SH-SY5Y (cell line): ENCODE measurements at regions not wholly inside any gene's neighbourhood (a gene's known extent, or its start where the extent isn't known, plus 50 kb on each side); places are given as distances from the start of the nearest gene placed in this dataset.

Experiments
- GATA2 ChIP-seq: IDR thresholded peaks from 2 replicates; pipeline ENCODE4 v1.6.1; 2011; ENCODE audit warnings: mild to moderate bottlenecking, low read depth, low read length
- GATA3 ChIP-seq: IDR thresholded peaks from 2 replicates; pipeline ENCODE4 v1.6.1; 2011; ENCODE audit warnings: low read depth, mild to moderate bottlenecking, low read length, moderate library complexity

DNA sequence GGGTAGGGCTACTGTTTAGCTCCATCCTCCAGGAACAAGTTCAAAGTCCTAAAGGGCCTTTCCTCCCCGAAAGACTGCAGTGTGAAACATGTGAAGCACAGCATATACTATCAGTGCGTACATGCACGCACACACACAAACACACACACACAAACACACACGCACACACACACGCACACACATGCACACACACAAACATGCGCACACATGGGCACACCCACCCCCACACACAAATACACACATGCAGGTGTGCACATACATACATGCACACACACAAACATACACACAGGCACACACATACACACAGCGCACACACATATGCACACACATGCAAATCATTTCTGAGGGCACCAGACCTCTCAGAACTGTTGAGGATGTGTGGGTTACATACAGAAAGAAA, 382.0 kb upstream of the CDH4 start:
- TF ChIP-seq GATA2 (no peak), GATA3 (no peak)
